HG03045 (cell line): ENCODE measurements at regions not wholly inside any gene's neighbourhood (a gene's known extent, or its start where the extent isn't known, plus 50 kb on each side); places are given as distances from the start of the nearest gene placed in this dataset.
"Not testable (repeated sequence)": the region's sequence is repeated elsewhere in the genome, so short reads cannot be mapped to it uniquely, and the experiment has no call there.

Experiments
- ATAC-seq: cut with Tn5 transposase; IDR thresholded peaks from one replicate; pipeline ENCODE4 v1.9.1; 2021; ENCODE audit warnings: mild to moderate bottlenecking, moderate library complexity; ENCODE audit not compliant: unreplicated experiment

DNA sequence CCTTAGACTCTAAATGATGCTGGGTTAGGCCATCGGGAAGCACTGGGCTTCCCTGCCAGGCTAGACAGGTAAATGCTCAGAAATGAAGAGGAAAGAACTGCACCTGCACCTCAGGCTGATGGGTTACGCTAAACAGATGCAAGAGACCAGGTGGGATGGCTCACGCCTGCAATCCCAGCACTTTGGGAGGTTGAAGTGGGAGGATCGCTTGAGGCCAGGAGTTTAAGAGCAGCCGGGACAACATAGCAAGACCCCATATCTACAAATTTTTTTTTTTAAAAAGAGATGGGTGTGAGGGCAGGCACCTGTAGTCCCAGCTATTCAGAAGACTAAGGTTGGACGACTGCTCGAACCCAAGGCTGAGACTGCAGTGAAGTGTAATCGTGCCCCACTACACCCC, 634.7 kb downstream of the UQCRFS1 start:
- no peak for ATAC-seq

- no peak for ATAC-seq
Observed at GRCh38 chr19:28577666-28578065, 635.3 kb downstream of the UQCRFS1 start.

DNA sequence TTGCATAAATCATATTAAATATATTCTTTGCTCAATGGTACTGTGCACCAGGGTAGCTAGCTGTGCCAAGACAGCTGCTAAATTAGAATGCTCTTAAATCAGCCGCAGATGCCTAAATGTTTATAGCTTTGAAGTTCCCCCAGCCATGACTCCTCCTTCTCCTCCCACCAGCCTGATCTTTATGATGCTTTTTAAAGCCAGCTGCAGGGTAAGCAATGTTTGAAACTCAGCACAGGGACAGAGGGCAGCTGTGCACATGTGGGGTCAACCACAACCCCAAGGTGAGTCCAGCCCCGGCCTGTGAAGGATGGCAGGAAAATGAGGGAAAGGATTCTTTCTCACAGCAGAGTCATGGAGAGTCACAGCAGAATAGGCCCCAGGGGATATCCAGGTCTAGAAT, 635.7 kb downstream of the UQCRFS1 start:
- no peak for ATAC-seq

DNA sequence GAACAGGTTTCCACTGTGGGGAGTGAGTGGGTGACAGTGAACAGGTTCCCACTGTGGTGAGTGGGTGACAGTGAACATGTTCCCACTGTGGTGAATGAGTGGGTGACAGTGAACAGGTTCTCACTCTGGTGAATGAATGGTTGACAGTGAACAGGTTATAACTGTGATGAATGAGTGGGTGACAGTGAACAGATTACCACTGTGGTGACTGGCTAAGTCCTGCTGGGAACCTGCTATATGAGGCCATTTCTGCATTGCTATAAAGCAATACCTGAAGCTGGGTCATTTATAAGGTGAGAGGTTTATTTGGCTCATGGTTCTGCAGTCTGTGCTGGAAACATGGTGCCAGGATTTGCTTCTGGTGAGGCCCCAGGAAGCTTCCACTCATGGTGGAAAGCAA, 637.1 kb downstream of the UQCRFS1 start:
- ATAC-seq = no peak

GRCh38 chr19:28575312-28575711, 637.6 kb downstream of the UQCRFS1 start:
- ATAC-seq = not testable (repeated sequence)

- no peak for ATAC-seq
Observed at GRCh38 chr19:28574212-28574611, 638.7 kb downstream of the UQCRFS1 start.

- no peak for ATAC-seq
Observed at GRCh38 chr19:28569132-28570131, 643.5 kb downstream of the UQCRFS1 start.

DNA sequence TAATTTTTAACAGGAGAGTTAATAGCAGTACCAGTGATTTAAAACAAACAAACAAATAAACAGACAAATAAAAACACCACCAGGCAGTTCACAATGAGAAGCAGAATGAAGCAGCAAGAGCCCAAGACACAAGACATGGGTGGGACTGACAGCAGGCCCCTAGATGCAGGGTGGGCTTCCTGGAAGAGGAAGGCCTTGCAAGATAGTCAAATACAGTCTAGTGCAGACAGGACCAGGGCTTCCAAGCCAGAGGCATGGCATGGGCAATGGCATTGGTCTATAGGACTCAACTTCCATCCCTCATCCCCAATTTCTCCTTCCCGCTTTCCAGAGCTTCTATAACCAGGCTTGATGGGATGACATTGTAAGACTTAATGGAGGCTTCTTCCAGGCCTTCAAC, 645.1 kb downstream of the UQCRFS1 start:
- ATAC-seq = no peak

DNA sequence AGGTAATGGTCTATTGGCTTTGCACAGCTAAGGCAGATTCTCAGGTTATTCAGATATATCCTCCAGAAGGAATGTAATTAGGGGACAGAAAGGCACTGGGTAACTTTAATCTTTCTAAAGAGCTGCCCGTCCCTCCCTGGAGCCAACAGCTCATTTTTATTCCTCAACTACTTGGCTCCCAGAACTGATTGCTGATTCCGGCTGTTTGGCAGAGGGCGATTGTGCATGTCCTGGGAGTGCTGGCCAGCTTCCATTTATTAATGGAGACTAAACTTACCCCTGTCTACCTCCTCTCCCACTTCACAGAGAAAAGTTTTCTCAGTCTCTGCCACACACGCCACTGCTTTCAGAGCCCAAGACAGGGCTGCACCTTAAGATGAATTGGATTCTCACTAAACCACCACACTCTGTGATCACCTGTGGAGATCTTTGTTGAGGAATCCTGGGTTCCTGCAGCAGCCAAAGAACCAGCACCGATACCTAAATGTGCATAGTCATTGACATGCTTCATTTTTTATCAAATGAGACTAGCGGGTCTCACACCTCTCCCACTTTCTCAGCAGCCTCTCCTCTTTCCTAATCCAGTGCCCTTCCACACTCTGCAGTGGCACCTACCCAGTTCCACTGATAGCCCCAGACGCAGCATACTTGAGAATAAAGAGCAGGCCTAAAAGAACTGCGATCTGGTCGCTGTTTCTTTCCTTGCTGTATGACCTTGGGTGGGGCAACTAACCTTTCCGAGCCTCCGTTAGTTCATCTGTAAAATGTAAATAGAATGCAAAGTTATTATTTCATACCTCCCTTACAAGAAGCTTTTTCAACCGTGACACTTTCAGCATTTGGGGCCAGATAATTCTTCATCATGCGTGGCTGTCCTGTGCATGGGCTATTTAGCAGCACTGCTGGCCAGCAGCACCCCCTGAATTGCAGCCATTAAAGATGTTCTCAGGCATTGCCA, 648.7 kb downstream of the UQCRFS1 start:
- ATAC-seq = no peak

DNA sequence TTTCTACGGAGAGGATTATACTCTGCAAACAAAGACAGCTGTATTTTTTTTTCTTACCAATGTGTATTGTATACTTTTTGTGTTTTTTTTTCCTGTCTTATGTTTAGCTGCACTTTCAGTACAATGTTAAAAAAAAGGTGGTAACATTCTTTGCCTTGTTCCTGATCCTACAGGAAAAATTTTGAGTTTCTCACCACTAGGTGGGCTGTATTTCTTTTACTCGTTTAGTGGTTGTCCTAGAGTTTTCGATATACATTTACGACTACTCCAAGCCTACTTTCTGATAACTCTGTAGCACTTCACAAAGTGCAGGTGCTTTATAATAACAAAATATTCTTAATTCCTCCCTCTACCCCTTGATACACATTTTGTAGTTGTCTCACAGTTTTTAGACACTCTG, 652.2 kb downstream of the UQCRFS1 start:
- no peak for ATAC-seq

- no peak for ATAC-seq
Observed at GRCh38 chr19:28558783-28559182, 654.2 kb downstream of the UQCRFS1 start.

DNA sequence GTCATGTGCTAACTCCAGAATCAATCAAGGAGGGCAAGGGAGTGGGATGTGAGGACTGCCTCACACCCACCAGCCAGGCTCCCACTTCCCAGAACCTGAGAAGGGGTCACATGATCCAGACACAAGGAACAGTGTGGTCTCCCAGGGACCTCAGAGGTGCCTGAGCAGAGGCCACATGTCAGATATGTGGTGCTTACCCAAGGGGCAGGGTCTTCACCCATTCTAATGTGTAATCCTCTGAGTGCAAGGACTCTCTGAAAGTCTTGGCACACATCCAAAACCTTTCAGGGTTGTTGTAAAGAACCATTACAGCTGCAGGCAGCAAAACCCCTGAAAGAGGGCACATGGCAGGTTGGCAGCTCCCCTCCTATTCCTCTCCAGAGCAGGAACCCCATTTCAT, 656.6 kb downstream of the UQCRFS1 start:
- ATAC-seq = no peak

- no peak for ATAC-seq
Observed at GRCh38 chr19:28555317-28555716, 657.6 kb downstream of the UQCRFS1 start.

GRCh38 chr19:28554321-28555091, 658.4 kb downstream of the UQCRFS1 start:
- no peak for ATAC-seq

DNA sequence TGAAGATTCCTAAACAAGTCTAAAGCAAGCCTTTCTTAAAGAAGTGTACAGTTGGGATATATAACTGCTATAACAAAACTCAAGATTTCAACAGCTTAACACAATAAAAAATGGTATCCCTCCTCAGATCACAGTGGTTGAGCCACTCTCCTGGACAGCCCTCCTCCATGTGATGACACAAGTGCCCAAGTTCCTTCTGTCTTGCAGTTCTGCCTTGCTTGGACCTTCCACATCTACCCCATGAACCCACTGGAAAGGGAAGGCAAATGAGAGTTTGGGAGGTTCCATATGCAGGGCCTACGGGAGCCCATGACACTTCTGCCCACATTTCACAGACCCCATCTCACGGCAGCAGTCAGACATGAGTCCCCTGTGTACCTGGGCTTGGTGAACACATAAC, 659.2 kb downstream of the UQCRFS1 start:
- no peak for ATAC-seq

DNA sequence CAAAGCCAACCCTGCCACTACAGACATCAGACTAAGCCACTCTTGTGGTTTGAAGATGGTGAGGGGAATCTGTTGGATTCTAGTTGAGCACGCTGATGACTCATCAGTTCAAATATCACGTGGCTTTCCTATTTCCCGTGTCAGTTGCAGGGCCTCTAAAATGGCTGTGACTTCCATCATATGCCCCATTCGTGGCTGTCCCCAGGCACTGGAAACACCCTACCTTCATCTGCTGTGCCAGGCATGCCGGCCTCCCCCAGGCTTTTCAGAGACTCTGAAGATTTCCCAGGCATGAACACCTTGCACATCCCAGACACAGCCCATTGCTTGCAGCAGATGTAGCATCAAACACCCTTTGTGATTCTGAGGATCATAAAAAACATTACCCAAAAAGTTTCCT, 659.9 kb downstream of the UQCRFS1 start:
- no peak for ATAC-seq

- no peak for ATAC-seq
Observed at GRCh38 chr19:28549680-28550277, 663.2 kb downstream of the UQCRFS1 start.

DNA sequence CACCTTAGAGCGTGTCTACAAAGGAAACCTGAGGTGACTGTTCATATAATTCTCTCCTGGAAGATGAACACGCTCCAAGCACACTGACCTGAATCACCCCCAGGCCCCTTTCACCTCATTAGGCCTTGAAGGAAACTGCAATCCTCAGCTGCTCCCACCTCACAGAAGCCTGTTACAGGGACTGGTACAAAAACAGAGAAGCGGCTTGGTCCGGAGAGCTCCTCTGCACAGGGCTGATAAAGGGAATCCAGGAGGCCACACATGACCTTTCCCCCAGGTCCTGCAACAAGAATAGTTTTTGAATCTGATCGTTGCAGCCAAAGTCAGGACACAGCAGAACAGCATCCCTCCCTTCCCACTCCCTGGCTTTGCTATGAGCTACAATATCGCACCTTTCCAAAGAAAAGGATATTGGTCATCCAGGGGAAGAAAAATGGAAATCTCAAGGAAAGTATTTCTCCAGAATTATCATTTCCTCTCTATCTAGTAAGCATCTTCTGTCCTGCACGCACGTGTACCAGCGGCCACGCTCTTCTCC, 666.7 kb downstream of the UQCRFS1 start:
- ATAC-seq = no peak

- not testable (repeated sequence) for ATAC-seq
Observed at GRCh38 chr19:28545397-28545796, 667.6 kb downstream of the UQCRFS1 start.
